B cell (primary cell): ENCODE measurements at regions not wholly inside any gene's neighbourhood (a gene's known extent, or its start where the extent isn't known, plus 50 kb on each side); places are given as distances from the start of the nearest gene placed in this dataset.

Experiments
- EZH2 ChIP-seq: IDR thresholded peaks from 2 replicates; pipeline ENCODE4 v1.6.1; 2012; ENCODE audit warnings: borderline replicate concordance, low read depth, mild to moderate bottlenecking, moderate library complexity, low read length; ENCODE audit not compliant: insufficient read depth, poor library complexity, severe bottlenecking
- TF ChIP-seq, protein P1 (sequence below): fragments of 200-600 bp; IDR thresholded peaks from one replicate; pipeline ENCODE4 v1.8.0; 2022; ENCODE audit warnings: antibody characterized with exemption, mild to moderate bottlenecking

DNA sequence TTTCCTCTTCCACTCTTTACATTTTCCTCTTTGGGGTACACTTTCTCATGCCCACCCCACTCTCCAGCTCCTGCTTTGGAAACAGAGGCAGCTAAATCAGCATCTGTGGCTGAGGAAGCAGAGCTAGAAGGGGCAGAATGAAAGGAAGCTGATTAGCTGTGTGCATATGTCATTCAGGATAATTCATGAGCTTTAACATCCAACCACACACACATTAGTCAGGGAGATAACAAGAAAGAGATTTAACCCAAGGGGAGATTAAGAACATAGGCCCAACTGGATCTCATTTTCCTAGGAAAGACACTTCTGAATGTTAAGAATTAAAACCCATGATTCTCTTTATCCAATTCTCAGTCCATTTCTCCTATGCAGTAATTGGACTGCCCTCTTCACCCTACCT lies 405.5 kb downstream of the TBC1D4 start:
- TF ChIP-seq, protein P1, sequence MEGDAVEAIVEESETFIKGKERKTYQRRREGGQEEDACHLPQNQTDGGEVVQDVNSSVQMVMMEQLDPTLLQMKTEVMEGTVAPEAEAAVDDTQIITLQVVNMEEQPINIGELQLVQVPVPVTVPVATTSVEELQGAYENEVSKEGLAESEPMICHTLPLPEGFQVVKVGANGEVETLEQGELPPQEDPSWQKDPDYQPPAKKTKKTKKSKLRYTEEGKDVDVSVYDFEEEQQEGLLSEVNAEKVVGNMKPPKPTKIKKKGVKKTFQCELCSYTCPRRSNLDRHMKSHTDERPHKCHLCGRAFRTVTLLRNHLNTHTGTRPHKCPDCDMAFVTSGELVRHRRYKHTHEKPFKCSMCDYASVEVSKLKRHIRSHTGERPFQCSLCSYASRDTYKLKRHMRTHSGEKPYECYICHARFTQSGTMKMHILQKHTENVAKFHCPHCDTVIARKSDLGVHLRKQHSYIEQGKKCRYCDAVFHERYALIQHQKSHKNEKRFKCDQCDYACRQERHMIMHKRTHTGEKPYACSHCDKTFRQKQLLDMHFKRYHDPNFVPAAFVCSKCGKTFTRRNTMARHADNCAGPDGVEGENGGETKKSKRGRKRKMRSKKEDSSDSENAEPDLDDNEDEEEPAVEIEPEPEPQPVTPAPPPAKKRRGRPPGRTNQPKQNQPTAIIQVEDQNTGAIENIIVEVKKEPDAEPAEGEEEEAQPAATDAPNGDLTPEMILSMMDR, result no peak
- no peak for TF ChIP-seq EZH2
